ELF-1 (cell line): ENCODE measurements at regions not wholly inside any gene's neighbourhood (a gene's known extent, or its start where the extent isn't known, plus 50 kb on each side); places are given as distances from the start of the nearest gene placed in this dataset.

Experiments
- DNase-seq: peaks from one replicate; pipeline ENCODE4 v3.0.0-alpha.2; 2016; ENCODE audit warnings: low read depth, low spot score

DNA sequence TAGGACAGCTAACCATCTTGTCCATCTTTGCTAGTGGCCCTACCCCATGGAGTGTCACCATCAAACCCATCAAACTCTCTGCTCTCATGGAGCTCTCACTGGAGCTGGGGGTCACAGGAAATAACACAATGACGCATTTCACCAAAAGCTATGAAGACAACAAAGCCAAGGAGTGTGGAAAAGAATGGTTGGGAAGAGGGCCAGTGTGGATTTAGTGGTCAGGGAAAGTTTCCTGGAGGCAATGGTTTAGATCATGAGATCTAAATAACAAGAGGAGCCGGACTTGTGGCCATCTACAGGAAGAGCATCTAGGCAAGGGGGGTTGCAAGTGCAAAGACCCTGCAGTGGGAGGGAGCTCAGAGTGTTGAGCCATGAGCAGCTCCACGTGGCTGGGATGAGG is 189.5 kb downstream of the BMP7 start:
- no peak for DNase-seq

DNA sequence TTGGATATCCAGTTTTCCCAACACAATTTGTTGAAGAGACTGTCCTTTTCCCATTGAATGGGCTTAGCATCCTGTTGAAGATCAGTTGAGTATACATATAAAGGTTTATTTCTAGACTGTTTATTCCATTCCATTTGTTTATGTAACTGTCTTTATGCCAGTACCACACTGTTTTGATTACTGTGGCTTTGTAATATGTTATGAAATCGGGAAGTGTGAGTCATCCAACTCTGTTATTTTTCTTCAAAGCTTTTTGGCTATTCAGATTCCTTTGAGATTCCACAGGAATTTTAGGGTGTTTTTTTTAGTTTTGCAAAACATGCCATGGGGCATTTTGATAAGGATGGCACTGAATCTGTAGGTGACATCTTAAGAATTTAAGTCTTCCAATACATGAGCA is 188.3 kb downstream of the BMP7 start:
- no peak for DNase-seq

DNA sequence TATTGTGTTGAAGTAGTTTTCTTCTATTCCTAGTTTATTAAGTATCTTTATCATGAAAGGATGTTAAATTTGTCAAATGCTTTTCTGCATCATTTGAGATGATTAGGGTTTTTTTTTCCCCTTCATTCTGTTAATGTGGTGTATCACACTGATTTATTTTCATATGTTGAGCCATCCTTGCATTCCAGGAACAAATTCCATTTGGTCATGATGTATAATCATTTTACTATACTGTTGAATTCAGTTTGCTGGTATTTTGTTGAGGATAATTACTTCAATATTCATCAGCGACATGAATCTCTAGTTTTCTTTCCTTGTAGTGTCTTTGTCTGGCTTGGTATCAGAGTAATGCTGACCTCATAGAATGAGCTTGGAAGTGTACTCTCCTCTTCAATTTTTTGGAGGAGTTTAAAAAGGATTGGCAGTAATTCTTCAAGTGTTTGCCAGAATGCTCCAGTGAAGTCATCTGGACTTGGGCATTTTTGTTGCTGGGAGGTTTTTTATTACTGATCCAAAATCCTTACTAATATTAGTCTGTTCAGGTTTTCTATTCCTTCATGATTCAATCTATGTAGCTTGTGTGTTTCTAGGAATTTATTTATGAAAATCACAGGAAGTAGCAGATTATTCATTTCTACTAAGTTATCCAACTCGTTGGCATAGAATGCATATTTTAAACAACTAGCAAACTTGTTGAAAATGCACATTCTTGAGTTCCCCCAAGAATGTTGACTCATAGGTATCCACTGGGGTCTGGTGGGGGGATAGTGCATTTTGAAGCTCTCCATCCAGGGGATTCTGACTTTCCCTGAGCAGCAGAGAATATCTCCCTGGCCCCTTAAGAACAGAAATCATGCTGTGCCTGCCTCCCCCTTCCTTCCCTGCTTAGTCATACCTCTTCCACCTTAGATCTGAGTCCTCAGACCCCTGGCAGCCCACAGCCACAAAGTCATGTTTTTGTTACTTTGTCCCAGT is 187.1 kb downstream of the BMP7 start:
- DNase-seq = no peak

DNA sequence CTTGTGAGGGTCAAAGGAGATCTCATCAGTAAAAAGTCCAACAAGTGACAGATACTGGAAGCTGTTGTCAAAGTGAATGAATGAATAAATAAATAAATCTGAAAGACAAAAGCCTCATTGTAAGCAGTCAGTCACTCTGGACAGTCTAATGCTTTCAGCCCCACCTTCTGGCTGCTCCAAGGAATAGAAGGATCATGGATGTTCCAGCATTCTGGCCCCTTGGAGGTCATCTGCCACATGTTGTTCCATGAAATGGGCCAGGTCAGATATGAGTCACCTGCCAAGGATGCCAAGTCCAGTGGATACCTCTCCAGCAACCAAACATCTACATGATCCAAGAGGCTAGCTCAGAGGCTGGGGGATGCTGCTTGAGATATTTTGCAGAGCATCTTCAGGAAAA is 185.6 kb downstream of the BMP7 start:
- no peak for DNase-seq

- DNase-seq = no peak
These were observed 184.0 kb downstream of the BMP7 start for GRCh38 chr20:57082357-57082945.

DNA sequence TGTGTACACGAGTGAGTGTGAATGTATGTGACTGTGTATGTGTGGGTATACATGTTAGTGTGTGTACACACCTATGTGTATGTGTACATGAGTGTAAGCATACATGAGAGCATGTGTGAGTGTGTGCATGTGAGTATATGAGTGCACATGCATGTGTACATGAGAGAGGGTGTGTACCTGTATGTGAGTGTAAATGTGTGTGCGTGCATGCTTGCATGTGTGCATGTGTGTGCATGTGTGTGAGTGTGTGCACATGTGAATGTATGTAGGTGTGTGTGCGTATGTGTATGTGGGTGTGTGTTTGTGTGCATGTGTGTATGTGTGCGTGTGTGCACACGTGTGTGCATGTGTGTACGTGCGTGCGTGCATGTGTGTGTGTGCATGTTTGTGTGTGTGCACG is 183.4 kb downstream of the BMP7 start:
- DNase-seq = no peak

DNA sequence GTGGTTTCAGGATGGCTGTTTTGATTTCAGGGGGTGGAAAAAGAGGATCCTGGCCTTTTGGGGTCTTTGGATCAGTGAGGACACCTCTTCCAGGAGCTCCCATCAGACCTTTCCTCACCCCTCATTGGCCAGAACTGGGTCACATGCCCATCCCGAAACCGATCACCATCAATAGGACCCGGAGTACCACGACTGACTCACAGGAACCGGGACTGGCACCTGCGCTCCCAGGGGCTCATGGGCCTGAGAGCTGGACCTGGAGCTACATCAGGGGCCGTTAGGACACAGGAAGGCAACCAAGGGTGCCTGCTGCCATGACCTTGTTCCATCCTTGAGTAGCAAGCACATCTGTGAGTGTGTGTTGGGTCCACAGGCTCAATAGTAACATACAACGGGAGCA is 180.4 kb downstream of the BMP7 start:
- no peak for DNase-seq

GRCh38 chr20:57087102-57087501 is 179.3 kb downstream of the BMP7 start:
- peak; percentile 45 for DNase-seq

DNA sequence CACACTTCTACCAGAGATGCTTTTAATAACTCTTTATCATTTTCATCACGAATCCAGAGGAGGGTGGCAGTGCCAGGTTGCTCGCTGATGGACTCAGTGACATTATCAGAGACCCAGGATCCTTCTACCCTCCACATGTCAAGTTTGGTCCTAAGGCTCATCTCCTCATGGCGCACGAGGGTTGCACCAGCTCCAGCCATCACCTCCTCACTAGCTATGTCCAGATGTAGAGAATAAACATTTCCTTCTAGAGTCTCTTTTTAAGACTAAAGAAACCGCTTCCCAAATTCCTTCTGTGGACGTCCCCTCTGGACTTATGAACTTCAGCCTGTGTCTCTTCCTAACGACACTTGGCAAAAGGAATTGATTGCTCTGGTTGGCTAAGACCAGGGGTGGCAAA is 178.7 kb downstream of the BMP7 start:
- no peak for DNase-seq

GRCh38 chr20:57088436-57088835 is 178.0 kb downstream of the BMP7 start:
- no peak for DNase-seq

GRCh38 chr20:57089699-57090144 is 176.7 kb downstream of the BMP7 start:
- DNase-seq = peak; percentile 86

DNA sequence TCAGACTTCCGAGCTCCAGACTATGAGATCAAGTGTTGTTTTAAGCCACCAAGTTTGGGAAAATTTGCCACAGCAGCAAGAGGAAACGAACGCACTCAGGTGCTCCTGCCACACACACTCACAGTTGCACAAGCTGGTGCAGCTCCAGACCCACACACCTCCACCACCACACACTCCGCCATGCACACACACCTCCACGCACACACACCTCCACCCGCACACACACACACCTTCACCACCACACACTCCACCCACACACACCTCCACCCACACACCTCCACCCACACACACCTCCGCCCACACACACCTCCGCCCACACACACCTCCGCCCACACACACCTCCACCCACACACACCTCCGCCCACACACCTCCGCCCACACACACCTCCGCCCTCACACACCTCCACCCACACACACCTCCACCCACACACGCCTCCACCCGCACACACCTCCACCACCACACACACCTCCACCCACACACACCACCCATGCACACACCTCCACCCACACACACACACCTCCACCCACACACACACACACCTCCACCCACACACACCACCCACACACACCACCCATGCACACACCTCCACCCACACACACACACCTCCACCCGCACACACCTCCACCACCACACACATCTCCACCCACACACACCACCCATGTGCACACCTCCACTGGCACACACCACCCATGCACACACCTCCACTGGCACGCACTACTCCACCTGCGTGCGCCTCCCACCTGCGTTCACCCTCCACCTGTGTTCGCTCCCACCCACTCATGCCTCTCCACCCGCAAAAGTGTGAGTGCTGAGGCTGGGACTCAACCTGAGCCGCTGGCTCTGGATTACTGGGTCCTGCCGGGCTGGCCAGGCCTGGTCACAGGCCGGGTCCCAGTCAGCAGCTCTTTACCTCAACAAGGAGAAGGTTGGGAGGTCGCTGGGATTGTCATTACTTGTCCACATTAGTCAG is 175.6 kb downstream of the BMP7 start:
- DNase-seq = no peak

GRCh38 chr20:57091748-57092111 is 174.7 kb downstream of the BMP7 start:
- no peak for DNase-seq

- DNase-seq = peak; percentile 85
These were observed 174.1 kb downstream of the BMP7 start for GRCh38 chr20:57092112-57092899.

GRCh38 chr20:57092900-57093530 is 173.4 kb downstream of the BMP7 start:
- DNase-seq = no peak

DNA sequence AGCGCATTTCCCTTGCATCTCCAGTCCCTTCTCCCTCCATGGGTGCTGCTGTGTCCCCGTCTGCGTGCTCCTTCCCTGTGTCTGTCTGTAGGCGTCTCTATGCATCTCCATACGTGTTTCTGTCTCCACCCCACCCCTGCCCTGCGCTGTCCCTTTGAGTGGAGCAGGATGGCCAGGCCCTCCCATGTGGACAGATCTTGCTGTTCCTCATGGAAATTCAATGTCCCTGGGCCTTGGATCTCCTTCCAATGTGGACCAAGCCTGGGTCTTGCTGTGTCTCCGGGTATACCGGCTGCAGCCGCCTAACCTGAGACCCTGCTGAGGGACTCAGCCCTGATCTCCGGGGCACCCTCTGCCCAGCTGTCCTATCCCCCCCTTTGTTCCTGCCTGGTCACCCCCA is 172.7 kb downstream of the BMP7 start:
- DNase-seq = no peak

DNA sequence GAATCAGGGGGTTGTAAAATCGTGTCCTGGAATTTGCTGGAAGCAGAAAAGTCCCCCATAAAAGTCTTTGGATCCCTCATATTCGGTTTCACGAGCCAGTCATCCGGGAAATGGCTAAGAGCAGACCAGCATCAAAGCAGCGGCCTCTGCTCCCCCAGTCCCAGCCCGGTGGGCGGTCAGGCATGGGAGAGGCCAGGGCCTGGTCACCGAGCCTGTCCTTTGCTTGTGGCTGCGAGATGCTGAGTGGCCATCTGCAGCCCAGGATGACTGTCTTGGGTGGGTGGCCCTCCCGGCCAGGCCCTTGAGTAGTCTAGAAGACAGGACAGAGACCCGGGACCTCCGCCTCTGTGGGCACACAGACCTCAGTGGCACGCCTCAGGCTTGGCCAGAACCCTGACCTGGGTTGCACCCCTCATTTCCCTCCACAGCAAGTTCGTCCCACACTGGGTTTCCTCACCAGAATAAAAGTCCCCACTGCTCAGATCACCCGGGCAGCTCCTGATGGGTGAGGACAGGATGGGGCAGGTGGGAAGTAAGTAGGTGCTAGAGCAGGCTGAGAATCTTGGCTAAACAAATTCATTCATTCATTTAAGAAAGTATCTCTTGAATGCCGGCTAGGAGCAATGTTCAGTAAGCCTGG is 172.1 kb downstream of the BMP7 start:
- no peak for DNase-seq

DNA sequence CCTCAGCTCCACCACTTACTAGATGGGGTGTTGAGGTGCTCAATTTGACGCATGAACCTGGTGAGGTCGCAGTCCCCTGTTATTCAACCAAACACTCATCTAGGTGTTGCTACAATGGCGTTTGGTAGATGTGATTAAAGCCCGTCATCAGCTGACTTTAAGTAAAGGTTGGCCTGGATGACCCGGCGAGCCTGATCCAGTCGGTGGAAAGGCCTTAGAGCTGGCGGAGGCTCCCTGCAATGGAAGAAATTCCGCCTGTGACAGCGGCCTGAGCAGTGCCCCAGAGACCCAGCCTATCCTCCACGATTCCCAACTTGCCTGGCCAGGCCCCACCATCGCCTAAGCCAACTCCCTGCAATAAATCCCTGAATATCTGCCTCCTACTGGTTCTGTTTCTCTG is 171.4 kb downstream of the BMP7 start:
- no peak for DNase-seq

DNA sequence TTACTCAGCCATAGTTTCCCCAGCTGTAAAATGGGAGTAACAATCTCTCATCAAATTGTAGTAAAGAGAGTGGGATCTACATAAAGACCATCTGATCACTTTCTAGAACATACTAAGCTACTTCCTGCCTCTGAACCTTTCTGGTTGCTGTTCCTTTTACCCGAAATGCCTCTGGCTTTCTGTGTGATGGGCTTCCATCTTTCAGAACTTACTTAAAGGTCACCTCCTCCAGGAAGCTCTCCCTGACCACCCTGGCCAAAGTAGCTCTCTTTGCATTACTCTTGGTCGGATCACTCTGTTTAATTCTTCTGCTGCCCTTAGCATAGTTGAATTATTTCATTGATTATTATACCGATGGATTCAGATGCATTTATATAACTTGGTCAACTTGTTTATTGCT is 171.0 kb downstream of the BMP7 start:
- DNase-seq = no peak

DNA sequence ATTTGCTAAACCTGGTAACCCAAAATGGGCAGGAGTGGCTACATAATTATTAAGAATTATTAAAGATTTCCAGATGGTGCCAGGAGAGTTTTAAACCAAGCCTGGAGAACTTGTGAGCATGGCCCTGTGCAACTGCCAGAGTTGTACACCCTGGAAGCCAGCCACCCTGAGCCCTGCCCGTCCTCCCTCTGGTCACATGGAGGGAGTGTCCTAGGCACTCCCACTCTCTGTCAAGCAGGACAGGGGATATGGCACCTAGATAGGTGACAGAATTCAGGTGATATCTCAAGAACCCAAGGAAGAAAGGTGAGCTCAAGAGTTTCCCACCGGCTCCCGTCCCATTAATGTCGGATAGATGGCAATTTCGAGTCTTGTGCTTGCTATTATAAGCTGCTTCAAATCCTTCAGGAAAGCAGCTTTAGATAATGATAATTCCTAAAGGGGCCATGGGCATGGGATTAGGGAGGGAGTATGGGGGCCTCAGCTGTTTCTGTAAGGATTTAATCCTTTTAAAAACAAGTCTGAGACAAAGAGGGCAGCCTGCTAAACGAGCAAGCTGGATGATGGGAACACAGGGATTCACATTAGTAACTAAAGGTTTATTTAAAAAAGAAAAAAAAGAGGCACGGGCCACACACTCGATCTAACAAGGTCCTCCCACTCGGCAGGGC is 169.1 kb downstream of the BMP7 start:
- DNase-seq = no peak
